Peyer's patch (tissue), 4 donors: ENCODE measurements at regions not wholly inside any gene's neighbourhood (a gene's known extent, or its start where the extent isn't known, plus 50 kb on each side); places are given as distances from the start of the nearest gene placed in this dataset.

Experiments
- CTCF ChIP-seq, 6 experiments: fragments of 450-650 bp in 4 of 6; fragments of 200-600 bp in 2 of 6; sonication (generic) in 1 of 6; IDR thresholded peaks; one replicate each; pipeline ENCODE4 v1.5.1; 2017 to 2019; ENCODE audit warnings: antibody characterized with exemption in 6 of 6, mild to moderate bottlenecking in 3 of 6, moderate library complexity in 1 of 6
- POLR2A ChIP-seq, 2 donors: fragments of 450-650 bp; IDR thresholded peaks; one replicate each; pipeline ENCODE4 v1.5.1; 2017; ENCODE audit warnings: antibody characterized with exemption in 2 of 2, mild to moderate bottlenecking in 2 of 2, moderate library complexity in 2 of 2

- TF ChIP-seq POLR2A (IDR thresholded peaks at IDR 0.05), result no peak
- no peak for TF ChIP-seq CTCF (IDR thresholded peaks at IDR 0.05)
These were observed 121.2 kb downstream of the PXDC1 start for GRCh38 chr6:3630258-3630835.
